ENCODE measurements at regions not wholly inside any gene's neighbourhood (a gene's known extent, or its start where the extent isn't known, plus 50 kb on each side); places are given as distances from the start of the nearest gene placed in this dataset.

- no peak for DNase-seq (ENCODE audit: low read depth)
- no peak overlapping the region for H3K4me3 ChIP-seq (ENCODE audit: low read length)
- TF ChIP-seq, protein P1, sequence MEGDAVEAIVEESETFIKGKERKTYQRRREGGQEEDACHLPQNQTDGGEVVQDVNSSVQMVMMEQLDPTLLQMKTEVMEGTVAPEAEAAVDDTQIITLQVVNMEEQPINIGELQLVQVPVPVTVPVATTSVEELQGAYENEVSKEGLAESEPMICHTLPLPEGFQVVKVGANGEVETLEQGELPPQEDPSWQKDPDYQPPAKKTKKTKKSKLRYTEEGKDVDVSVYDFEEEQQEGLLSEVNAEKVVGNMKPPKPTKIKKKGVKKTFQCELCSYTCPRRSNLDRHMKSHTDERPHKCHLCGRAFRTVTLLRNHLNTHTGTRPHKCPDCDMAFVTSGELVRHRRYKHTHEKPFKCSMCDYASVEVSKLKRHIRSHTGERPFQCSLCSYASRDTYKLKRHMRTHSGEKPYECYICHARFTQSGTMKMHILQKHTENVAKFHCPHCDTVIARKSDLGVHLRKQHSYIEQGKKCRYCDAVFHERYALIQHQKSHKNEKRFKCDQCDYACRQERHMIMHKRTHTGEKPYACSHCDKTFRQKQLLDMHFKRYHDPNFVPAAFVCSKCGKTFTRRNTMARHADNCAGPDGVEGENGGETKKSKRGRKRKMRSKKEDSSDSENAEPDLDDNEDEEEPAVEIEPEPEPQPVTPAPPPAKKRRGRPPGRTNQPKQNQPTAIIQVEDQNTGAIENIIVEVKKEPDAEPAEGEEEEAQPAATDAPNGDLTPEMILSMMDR (conservative IDR thresholded peaks at IDR 0.05; ENCODE audit: low read depth, low read length): no peak
Observed at GRCh38 chr3:25894101-25894500, 104.2 kb downstream of the OXSM start.

GRCh38 chr3:25895031-25895430, 105.1 kb downstream of the OXSM start:
- TF ChIP-seq, protein P1 (conservative IDR thresholded peaks at IDR 0.05; ENCODE audit: low read depth, low read length): no peak
- H3K4me3 ChIP-seq (ENCODE audit: low read length): no peak overlapping the region
- no peak for DNase-seq (ENCODE audit: low read depth)

GRCh38 chr3:25895443-25895842, 105.6 kb downstream of the OXSM start:
- TF ChIP-seq, protein P1 (conservative IDR thresholded peaks at IDR 0.05; ENCODE audit: low read depth, low read length): no peak
- DNase-seq (ENCODE audit: low read depth): no peak
- H3K4me3 ChIP-seq (ENCODE audit: low read length): no peak overlapping the region

- TF ChIP-seq, protein P1 (conservative IDR thresholded peaks at IDR 0.05; ENCODE audit: low read depth, low read length): peak; percentile 37
- H3K4me3 ChIP-seq (ENCODE audit: low read length): no peak overlapping the region
- DNase-seq (ENCODE audit: low read depth): no peak
Observed at GRCh38 chr3:25897019-25897418, 107.1 kb downstream of the OXSM start.

DNA sequence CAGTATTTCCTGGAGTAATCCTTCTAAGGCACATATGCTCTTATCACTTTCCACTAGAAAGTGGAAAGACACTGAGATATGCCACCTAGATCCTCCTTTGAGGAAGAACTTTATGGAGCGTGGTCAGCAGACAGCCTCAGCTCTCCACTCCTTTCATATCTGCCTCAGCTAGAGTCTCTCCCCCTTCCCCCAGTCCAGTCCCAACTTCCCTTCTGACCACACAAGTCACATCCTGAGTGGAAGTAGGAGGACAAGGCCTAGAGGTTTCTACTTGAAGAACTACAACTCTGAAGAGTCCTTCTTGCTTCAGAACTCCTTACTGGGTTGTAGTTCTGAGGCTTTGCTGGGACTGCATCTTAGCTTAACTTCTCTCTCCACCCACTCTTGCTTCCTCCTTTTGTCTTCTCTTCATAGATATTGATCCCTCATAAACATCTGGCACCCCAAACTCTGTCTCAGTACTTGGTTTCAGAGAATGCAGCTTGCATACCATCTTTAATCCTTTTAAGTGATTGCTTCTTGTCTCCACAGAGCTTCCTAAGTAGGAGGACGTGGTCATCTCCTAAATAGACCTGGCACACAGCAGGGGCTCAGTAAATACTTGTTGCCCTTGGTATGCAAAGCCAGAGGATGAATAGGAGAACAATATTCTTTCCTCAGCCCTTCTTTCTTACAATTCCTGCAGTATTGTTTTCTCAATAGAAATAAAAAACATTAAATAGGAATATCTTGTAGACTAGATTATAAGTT, 109.6 kb downstream of the OXSM start:
- no peak for DNase-seq (ENCODE audit: low read depth)
- TF ChIP-seq, protein P1 (conservative IDR thresholded peaks at IDR 0.05; ENCODE audit: low read depth, low read length): no peak
- no peak overlapping the region for H3K4me3 ChIP-seq (ENCODE audit: low read length)

- H3K4me3 ChIP-seq (ENCODE audit: low read length): no peak overlapping the region
- TF ChIP-seq, protein P1 (conservative IDR thresholded peaks at IDR 0.05; ENCODE audit: low read depth, low read length): no peak
- no peak for DNase-seq (ENCODE audit: low read depth)
Observed at GRCh38 chr3:25900161-25900560, 110.3 kb downstream of the OXSM start.

DNA sequence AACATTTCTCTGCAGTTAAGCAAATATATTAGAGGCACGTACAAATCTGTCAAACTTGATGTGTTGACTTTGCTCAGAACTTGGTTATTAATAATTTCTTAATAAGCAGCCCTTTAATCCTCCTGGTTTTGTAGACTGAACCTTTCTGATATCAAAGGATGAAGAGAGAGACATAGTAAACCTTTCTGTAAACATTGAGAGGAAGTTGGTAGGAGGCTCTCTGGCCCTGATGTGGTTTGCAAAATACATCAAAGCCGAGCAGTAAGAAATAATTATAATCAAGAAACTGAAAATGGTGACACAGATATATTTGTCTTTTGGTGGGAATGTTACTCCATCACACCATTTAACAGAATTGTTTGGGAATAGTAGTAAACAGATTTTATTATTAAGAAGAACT, 111.9 kb downstream of the OXSM start:
- no peak overlapping the region for H3K4me3 ChIP-seq (ENCODE audit: low read length)
- no peak for DNase-seq (ENCODE audit: low read depth)
- TF ChIP-seq, protein P1 (conservative IDR thresholded peaks at IDR 0.05; ENCODE audit: low read depth, low read length): no peak

All from retinal pigment epithelial cell (primary cell).